GM12878 (cell line): ENCODE measurements at regions not wholly inside any gene's neighbourhood (a gene's known extent, or its start where the extent isn't known, plus 50 kb on each side); places are given as distances from the start of the nearest gene placed in this dataset.

Source experiments
- ATAC-seq: fragments of 200-7000 bp; cut with Tn5 transposase; 3 replicates; pipeline ENCODE4 v1.9.1; 2020; ENCODE audit warnings: mild to moderate bottlenecking, moderate library complexity
- BruUV-seq: library from RNA; stranded (reverse); fragments of 400-500 nt; replicated peaks from 2 replicates; lab custom pipeline; 2021; lab: Mats Ljungman, UMichigan
- CTCF ChIA-PET: fragments of 300-600 bp; sonication (Branson Sonifier 250); formaldehyde crosslinking; extraction: SDS; loops from one replicate; lab custom pipeline; 2021; ENCODE audit warnings: inconsistent platforms; lab: Yijun Ruan, JAX
- POLR2A ChIA-PET: fragments of 350-600 bp; formaldehyde crosslinking; extraction: SDS; loops from one replicate; lab custom pipeline; 2021; ENCODE audit warnings: inconsistent platforms; lab: Charles Lee
- RAD21 ChIA-PET: fragments of 300-600 bp; sonication (Branson Sonifier 250); formaldehyde crosslinking; loops from one replicate; lab custom pipeline; 2023; ENCODE audit warnings: antibody characterized with exemption; ENCODE audit not compliant: unreplicated experiment; lab: Charles Lee
- SMC1A ChIA-PET: fragments of 300-600 bp; sonication (Branson Sonifier 250); formaldehyde crosslinking; loops from one replicate; lab custom pipeline; 2023; ENCODE audit not compliant: unreplicated experiment, uncharacterized antibody; lab: Charles Lee
- DNase-seq: peaks from one replicate; pipeline ENCODE4 v3.0.0-alpha.2; 2011; ENCODE audit warnings: low read depth, low spot score
- FAIRE-seq: peaks from 3 replicates; lab custom pipeline; 2011; peaks lifted over from hg19 to GRCh38; lab: Jason Lieb, UNC
- H2AFZ ChIP-seq: 2 replicates; pipeline ENCODE4 v1.6.0; 2011; ENCODE audit warnings: low read depth, low read length, control low read depth; ENCODE audit not compliant: control insufficient read depth
- H3K27ac ChIP-seq: 2 replicates; pipeline ENCODE4 v1.5.1; 2011; ENCODE audit warnings: control low read depth; ENCODE audit not compliant: control insufficient read depth, insufficient read depth
- H3K27me3 ChIP-seq, 2 experiments: replicated peaks in 1 of 2; 2 replicates each; pipeline versions ENCODE4 v1.6.0 to v1.6.1; 2011; ENCODE audit warnings: low read length in 1 of 2; ENCODE audit not compliant: control insufficient read depth in 2 of 2, insufficient read depth in 2 of 2
- H3K36me3 ChIP-seq, 2 experiments: 2 replicates each; pipeline ENCODE4 v1.5.1; 2011; ENCODE audit warnings: low read length in 1 of 2; ENCODE audit not compliant: control insufficient read depth in 2 of 2, insufficient read depth in 2 of 2
- H3K4me1 ChIP-seq: 2 replicates; pipeline ENCODE4 v1.6.1; 2011; ENCODE audit warnings: mild to moderate bottlenecking, low read length, moderate library complexity, mixed read lengths; ENCODE audit not compliant: control insufficient read depth, insufficient read depth
- H3K4me2 ChIP-seq: 2 replicates; pipeline ENCODE4 v1.6.0; 2011; ENCODE audit warnings: control low read depth; ENCODE audit not compliant: control insufficient read depth, insufficient read depth
- H3K4me3 ChIP-seq: fragments of 200-600 bp; sonication (generic); 2 replicates; pipeline ENCODE4 v1.5.1; 2016
- H3K79me2 ChIP-seq: 2 replicates; pipeline ENCODE4 v1.6.0; 2011; ENCODE audit warnings: low read length; ENCODE audit not compliant: control insufficient read depth, insufficient read depth
- H3K9ac ChIP-seq: 2 replicates; pipeline ENCODE4 v1.8.0; 2011; ENCODE audit warnings: low read length, control low read depth, mixed read lengths; ENCODE audit not compliant: control insufficient read depth, insufficient read depth
- H3K9me3 ChIP-seq: replicated peaks from 3 replicates; pipeline ENCODE4 v1.5.1; 2011; ENCODE audit warnings: mild to moderate bottlenecking, low read length; ENCODE audit not compliant: control insufficient read depth, insufficient read depth
- H4K20me1 ChIP-seq: 2 replicates; pipeline ENCODE4 v1.6.0; 2011; ENCODE audit not compliant: control insufficient read depth, insufficient read depth
- BCL3 ChIP-seq: IDR thresholded peaks from 2 replicates; pipeline ENCODE4 v1.6.1; 2011; ENCODE audit warnings: borderline replicate concordance, low read depth, mild to moderate bottlenecking, moderate library complexity, low read length; ENCODE audit not compliant: insufficient read depth, poor library complexity, severe bottlenecking
- BMI1 ChIP-seq: fragments of 450-650 bp; IDR thresholded peaks from 2 replicates; pipeline ENCODE4 v1.6.1; 2016; ENCODE audit warnings: mild to moderate bottlenecking, moderate library complexity, borderline replicate concordance
- CBX5 ChIP-seq: sonication (generic); IDR thresholded peaks from 2 replicates; pipeline ENCODE4 v1.6.1; 2016; ENCODE audit warnings: low read depth, moderate library complexity, mild to moderate bottlenecking, inconsistent platforms
- CEBPZ ChIP-seq: fragments of 150-350 bp; IDR thresholded peaks from 2 replicates; pipeline ENCODE4 v1.6.1; 2016; ENCODE audit warnings: low read depth, low read length
- CHD4 ChIP-seq: fragments of 200-600 bp; sonication (generic); IDR thresholded peaks from 2 replicates; pipeline ENCODE4 v1.6.1; 2016; ENCODE audit warnings: mild to moderate bottlenecking
- EGR1 ChIP-seq, 2 experiments: IDR thresholded peaks; 1 replicate in 1 of 2; 2 replicates in 1 of 2; pipeline ENCODE4 v1.6.1; 2011 to 2012; ENCODE audit warnings: low read depth in 2 of 2, low read length in 2 of 2, borderline replicate concordance in 1 of 2, mild to moderate bottlenecking in 1 of 2, moderate library complexity in 1 of 2
- ESRRA ChIP-seq: IDR thresholded peaks from 2 replicates; pipeline ENCODE4 v1.6.1; 2012; ENCODE audit warnings: mild to moderate bottlenecking, low read length, improper control_type of control experiment
- IRF4 ChIP-seq: IDR thresholded peaks from 2 replicates; pipeline ENCODE4 v1.6.1; 2011; ENCODE audit warnings: low read depth, low read length
- IRF5 ChIP-seq: fragments of 450-650 bp; IDR thresholded peaks from 2 replicates; pipeline ENCODE4 v1.6.1; 2017; ENCODE audit warnings: borderline replicate concordance
- KLF5 ChIP-seq: fragments of 450-650 bp; IDR thresholded peaks from 2 replicates; pipeline ENCODE4 v1.6.1; 2014; ENCODE audit warnings: mild to moderate bottlenecking; ENCODE audit not compliant: partially characterized antibody
- MEF2B ChIP-seq: fragments of 450-650 bp; IDR thresholded peaks from 2 replicates; pipeline ENCODE4 v1.6.1; 2018; ENCODE audit warnings: mild to moderate bottlenecking, moderate library complexity; ENCODE audit not compliant: partially characterized antibody, poor library complexity, severe bottlenecking
- MYB ChIP-seq: fragments of 150-350 bp; IDR thresholded peaks from 2 replicates; pipeline ENCODE4 v1.6.1; 2014; ENCODE audit warnings: mild to moderate bottlenecking, low read depth, low read length, borderline replicate concordance
- NBN ChIP-seq: fragments of 450-650 bp; IDR thresholded peaks from 2 replicates; pipeline ENCODE4 v1.6.1; 2016
- PAX5 ChIP-seq: IDR thresholded peaks from 2 replicates; pipeline ENCODE4 v1.6.1; 2011; ENCODE audit warnings: low read depth, low read length, borderline replicate concordance
- RB1 ChIP-seq: fragments of 450-650 bp; formaldehyde crosslinking; IDR thresholded peaks from 2 replicates; pipeline ENCODE4 v1.6.1; 2017; ENCODE audit warnings: mild to moderate bottlenecking, borderline replicate concordance
- SMARCA5 ChIP-seq: fragments of 450-650 bp; IDR thresholded peaks from 2 replicates; pipeline ENCODE4 v1.6.1; 2017; ENCODE audit warnings: mild to moderate bottlenecking
- TARDBP ChIP-seq: IDR thresholded peaks from 2 replicates; pipeline ENCODE4 v1.6.1; 2016; ENCODE audit warnings: borderline replicate concordance
- ZNF217 ChIP-seq: fragments of 450-650 bp; IDR thresholded peaks from 2 replicates; pipeline ENCODE4 v1.6.1; 2017; ENCODE audit warnings: antibody characterized with exemption, mild to moderate bottlenecking
- ZNF622 ChIP-seq: fragments of 450-650 bp; IDR thresholded peaks from 2 replicates; pipeline ENCODE4 v1.6.1; 2017; ENCODE audit warnings: mild to moderate bottlenecking, inconsistent platforms
- WGBS: methylation state at CpG from one replicate; pipeline ENCODE4 v1.1.6; 2016; ENCODE audit warnings: low lambda C conversion rate; ENCODE audit not compliant: insufficient replicate concordance, insufficient coverage; ENCODE audit errors: missing lambda C conversion rate; 5-methylcytosine and 5-hydroxymethylcytosine counted together
- in situ Hi-C: fragments of 300-500 bp; cut with MboI; formaldehyde crosslinking; loops from 9 replicates; pipeline ENCODE4 v1.14.3; 2018; ENCODE audit warnings: mixed read lengths
- intact Hi-C: fragments of 100-400 bp; cut with micrococcal nuclease; formaldehyde crosslinking; loops from one replicate; pipeline ENCODE4 v1.14.2; 2022; ENCODE audit not compliant: unreplicated experiment

- Histone ChIP-seq H3K4me1 (no peaks in the 10 kb centered on the region), H4K20me1 (no peaks in the 10 kb centered on the region), H3K9me3 (no peaks in the 10 kb centered on the region), H3K36me3 (no peaks in the 10 kb centered on the region), H3K4me2 (no peak overlapping the region), H2AFZ (no peak overlapping the region), H3K4me3 (no peak overlapping the region), H3K79me2 (no peaks in the 10 kb centered on the region), H3K9ac (no peak overlapping the region), H3K27me3 (no peaks in the 10 kb centered on the region), H3K27ac (no peak overlapping the region)
- SMC1A ChIA-PET, result no interaction called here
- 59% methylated on average over 2 of the region's 2 CpGs for WGBS
- DNase-seq (no peak), FAIRE-seq (no peak), ATAC-seq (no peak)
- BruUV-seq, result no TSS peak
- CTCF ChIA-PET, result interaction anchor here (1.3 kb wide), 1 partner anchor 160 kb away, joined by 3 read pairs; no protein-coding TSS in a partner anchor
- POLR2A ChIA-PET, result no interaction called here
- RAD21 ChIA-PET, result no interaction called here
- intact Hi-C loops (no loop called here), in situ Hi-C loops (no loop called here)
- TF ChIP-seq IRF5 (no peak), SMARCA5 (no peak), PAX5 (no peak), TARDBP (no peak), CHD4 (no peak), ESRRA (no peak), CBX5 (no peak), EGR1 (IDR thresholded peaks at IDR 0.05; ENCODE audit: borderline replicate concordance in 1 of 2, low read depth in 2 of 2, low read length in 2 of 2) (no peak), ZNF217 (no peak), IRF4 (no peak), CEBPZ (no peak), BCL3 (no peak), MYB (no peak), BMI1 (no peak), NBN (no peak), MEF2B (no peak), RB1 (no peak), ZNF622 (no peak), KLF5 (no peak)
Measured at GRCh38 chr1:177737456-177737855, 232.4 kb downstream of the SEC16B start.
